CD4-positive, alpha-beta T cell treated with Interferon gamma for 1 hour (primary cell): ENCODE measurements at regions not wholly inside any gene's neighbourhood (a gene's known extent, or its start where the extent isn't known, plus 50 kb on each side); places are given as distances from the start of the nearest gene placed in this dataset.

ENCODE experiments used
- DNase-seq: peaks from one replicate; pipeline ENCODE4 v3.0.0-alpha.2; 2020

DNA sequence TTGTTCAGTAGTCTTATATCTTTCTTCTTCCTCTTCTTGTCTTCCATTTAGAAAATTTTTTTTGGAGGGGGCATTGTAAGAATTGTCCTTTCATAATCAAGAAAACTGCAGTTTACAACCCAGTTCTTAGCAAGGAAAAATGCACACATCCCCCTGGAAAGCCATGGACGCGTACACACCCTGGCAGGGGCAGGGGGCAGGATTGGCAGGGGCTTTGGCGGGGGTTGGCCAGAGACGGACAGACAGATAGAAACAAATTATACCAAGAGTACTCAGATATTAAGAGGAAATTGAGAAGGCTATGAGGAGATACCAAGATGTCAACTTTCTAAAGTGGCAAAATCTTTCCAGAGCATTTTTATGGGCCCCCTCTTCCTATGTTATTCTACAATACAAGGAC, 322.5 kb upstream of the CPXCR1 start:
- DNase-seq, result no peak

DNA sequence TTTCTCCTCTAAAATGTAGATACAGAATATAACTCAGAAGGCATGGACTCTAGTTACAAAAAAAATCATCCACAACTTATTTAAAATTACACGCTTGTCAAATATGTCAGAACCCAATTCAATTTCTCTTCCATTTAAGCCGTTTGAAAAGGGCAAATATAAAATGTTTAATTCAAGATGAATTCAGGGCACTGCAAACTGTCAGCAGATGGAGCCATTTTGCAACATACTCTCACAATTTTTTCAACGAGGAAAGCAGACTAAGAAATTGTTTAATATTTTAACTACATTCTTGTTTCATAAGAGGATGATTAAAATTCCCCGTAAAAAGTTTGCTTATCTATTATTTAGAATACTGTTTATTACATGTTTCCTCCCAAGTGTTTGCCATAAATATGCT, 321.3 kb upstream of the CPXCR1 start:
- no peak for DNase-seq

DNA sequence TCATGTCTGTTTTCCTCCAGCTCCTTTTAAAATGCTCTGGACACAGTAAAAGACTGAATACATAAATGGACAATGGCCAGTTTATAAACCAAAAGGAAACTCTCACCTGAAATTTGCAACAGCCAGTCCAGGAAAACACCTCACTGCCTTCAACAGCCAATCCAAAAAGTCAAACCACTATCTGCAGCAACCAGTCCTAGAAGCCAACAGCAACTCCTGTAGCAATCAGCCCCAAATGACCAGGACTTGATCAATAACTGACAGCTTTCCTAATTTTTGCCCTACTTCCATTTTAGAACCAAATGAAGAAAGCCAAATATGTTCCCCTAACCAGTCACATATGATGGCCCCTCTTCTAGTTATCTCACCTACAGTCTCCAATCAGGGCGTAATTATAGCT, 309.5 kb upstream of the CPXCR1 start:
- no peak for DNase-seq

DNA sequence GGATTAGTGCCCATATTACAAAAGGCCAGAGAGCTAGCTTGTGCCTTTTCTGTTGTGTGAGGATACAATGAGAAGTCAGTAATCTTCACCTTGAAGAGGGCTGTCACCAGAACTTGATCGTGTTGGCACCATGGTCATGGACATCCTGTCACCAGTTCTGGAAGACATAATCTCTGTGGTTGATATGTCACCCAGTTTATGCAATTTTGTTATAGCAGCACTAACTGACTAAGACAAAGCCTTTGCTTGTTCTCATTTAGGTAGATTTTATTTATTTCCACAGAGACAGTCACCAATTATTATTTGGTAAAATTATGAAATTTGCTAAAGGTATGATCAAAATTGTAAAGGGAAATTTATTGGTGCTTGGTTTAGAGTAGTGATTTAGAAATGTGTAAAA, 308.8 kb upstream of the CPXCR1 start:
- DNase-seq, result no peak

DNA sequence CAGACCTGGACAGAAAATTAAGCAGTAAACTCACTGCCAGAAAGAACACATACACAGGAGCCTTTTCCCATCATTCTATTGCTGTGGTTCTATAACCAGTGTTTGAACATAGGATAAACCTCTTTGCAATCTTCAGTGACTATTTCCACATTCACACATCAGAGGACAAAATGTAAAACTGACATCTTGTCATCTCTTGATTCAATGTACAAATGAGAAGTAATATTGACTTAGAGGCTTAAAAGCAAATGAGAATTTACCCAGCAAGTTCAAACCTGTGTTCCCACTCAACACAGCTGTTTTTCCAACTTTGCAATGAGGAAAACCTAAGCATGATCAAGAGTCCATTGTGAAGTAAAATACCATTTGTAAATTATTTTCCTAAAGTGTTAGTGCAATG, 307.1 kb upstream of the CPXCR1 start:
- DNase-seq, result no peak
